GM08714 (cell line): ENCODE measurements at regions not wholly inside any gene's neighbourhood (a gene's known extent, or its start where the extent isn't known, plus 50 kb on each side); places are given as distances from the start of the nearest gene placed in this dataset.
"Not testable (repeated sequence)": the region's sequence is repeated elsewhere in the genome, so short reads cannot be mapped to it uniquely, and the experiment has no call there.

ENCODE experiments used
- H3K4me3 ChIP-seq: fragments of 200-500 bp; sonication (Bioruptor generic); 2 replicates; pipeline ENCODE4 v1.5.1; 2014; ENCODE audit warnings: mild to moderate bottlenecking, low read length, inconsistent platforms
- ZNF274 ChIP-seq: IDR thresholded peaks from 2 replicates; pipeline ENCODE4 v1.6.1; 2012; ENCODE audit warnings: mild to moderate bottlenecking, low read depth, low read length

DNA sequence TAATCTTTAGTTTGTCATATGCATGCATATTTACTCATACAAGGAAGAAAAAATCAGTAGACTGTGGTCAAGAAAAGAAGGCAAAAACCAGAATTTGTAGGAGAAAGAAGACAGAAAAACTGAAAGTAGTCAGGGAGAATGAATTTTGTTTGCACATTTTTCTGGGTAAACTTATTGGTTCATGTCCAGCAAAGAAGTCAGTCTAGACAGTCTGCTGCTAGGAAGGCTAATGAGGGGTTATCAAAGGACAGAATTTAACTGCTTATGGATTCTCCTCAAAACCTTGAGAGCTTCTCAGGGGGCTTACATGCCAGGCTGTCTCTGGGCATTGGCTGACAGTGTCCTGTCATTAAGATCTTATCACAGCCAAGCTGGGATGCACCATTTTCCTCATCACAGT lies 293.9 kb downstream of the RPAP3 start:
- no peak for TF ChIP-seq ZNF274
- H3K4me3 ChIP-seq: no peak overlapping the region

DNA sequence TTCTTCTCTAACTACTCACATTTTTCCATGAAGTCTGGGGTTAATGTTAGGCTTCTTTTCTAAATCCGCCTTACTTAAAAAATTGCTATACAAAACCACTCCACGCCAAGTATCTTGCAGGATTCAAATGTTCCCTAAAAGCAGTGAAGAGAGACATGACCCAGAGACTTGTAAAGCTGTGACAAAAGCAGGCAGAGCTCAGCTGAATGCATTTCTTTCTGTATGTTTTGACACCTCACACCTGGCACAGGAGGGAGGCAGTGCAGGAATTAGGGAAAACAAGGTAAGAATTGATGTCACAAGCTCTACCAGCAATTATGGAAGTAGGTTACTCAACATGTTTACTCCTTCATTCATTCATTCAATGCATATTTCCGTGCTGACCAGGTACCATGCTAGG lies 295.0 kb downstream of the RPAP3 start:
- no peak for TF ChIP-seq ZNF274
- H3K4me3 ChIP-seq: no peak overlapping the region

DNA sequence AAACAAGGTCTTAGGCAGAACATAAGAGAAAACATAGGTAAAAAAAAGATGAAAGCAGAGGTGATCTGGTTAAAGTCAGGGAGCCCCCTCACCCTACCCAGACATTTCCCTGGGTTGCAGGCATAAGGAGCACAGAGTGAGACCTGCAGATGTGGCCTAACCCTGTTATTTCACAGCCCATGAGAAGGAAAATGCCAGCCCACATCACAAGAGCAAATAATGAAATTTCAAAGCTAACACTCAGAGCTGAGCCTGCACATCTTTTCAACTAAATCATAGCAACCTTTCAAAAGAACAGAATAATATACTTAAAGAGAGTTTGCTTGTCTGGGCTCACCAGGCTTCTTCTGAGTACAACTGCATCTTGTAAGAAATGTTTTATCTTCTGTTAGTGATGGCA lies 295.4 kb downstream of the RPAP3 start:
- H3K4me3 ChIP-seq: no peak overlapping the region
- TF ChIP-seq ZNF274: no peak

GRCh38 chr12:47409310-47409987 lies 296.4 kb downstream of the RPAP3 start:
- no peak for TF ChIP-seq ZNF274
- no peak overlapping the region for H3K4me3 ChIP-seq

- TF ChIP-seq ZNF274: no peak
- H3K4me3 ChIP-seq: no peak overlapping the region
Measured at GRCh38 chr12:47408171-47408871, 297.5 kb downstream of the RPAP3 start.

DNA sequence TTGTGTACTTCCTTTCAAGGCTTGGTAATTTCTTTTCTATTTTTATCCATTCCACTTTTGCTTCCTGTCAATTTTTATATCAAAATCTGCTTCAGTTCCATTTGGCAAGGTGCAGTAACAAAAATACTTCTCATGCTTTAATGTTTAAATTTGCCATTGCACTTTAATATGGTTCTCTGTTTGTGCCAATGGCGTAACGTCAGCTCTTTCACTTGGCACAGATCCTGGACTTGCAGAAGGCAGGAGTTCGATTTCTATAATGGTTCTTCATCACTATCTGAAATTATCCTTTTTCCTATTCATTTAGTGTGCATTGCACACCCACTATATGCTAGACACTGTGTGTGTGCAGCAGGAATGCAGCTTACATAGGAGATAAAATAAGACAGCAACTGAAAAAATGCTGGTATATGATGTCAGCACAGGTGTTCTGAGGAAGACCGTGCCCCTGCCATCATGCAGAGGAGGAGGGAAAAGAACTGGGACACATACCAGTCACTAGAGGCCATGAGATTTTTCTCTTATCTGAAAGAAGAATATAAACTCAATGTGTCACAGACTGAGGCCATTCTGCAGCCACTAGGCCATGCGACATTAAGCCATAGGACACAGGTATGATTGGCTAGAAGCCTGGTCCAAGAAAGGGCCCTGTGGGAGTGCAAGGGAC lies 298.2 kb downstream of the RPAP3 start:
- no peak overlapping the region for H3K4me3 ChIP-seq
- TF ChIP-seq ZNF274: no peak

GRCh38 chr12:47403681-47404080 lies 302.1 kb downstream of the RPAP3 start:
- TF ChIP-seq ZNF274: no peak
- H3K4me3 ChIP-seq: no peak overlapping the region

DNA sequence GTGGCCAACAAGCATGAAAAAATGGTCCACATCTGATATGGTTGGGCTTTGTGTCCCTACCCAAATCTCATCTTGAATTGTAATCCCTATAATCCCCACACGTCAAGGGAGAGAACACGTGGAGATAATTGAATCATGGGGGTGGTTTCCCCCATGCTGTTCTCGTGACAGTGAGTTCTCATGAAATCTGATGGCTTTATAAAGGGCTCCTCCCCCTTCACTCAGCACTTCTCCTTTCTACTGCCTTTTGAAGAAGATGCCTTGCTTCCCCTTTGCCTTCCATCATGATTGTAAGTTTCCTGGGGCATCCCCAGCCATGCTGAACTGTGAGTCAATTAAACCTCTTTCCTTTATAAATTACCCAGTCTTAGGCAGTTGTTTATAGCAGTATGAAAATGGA lies 304.6 kb downstream of the RPAP3 start:
- H3K4me3 ChIP-seq: not testable (repeated sequence)

GRCh38 chr12:47400266-47400665 lies 305.6 kb downstream of the RPAP3 start:
- no peak for TF ChIP-seq ZNF274

GRCh38 chr12:47397664-47398281 lies 308.1 kb downstream of the RPAP3 start:
- no peak for TF ChIP-seq ZNF274
- H3K4me3 ChIP-seq: no peak overlapping the region

More at GRCh38 chr12:47400266-47400665, 305.6 kb downstream of the RPAP3 start:
- no peak overlapping the region for H3K4me3 ChIP-seq

DNA sequence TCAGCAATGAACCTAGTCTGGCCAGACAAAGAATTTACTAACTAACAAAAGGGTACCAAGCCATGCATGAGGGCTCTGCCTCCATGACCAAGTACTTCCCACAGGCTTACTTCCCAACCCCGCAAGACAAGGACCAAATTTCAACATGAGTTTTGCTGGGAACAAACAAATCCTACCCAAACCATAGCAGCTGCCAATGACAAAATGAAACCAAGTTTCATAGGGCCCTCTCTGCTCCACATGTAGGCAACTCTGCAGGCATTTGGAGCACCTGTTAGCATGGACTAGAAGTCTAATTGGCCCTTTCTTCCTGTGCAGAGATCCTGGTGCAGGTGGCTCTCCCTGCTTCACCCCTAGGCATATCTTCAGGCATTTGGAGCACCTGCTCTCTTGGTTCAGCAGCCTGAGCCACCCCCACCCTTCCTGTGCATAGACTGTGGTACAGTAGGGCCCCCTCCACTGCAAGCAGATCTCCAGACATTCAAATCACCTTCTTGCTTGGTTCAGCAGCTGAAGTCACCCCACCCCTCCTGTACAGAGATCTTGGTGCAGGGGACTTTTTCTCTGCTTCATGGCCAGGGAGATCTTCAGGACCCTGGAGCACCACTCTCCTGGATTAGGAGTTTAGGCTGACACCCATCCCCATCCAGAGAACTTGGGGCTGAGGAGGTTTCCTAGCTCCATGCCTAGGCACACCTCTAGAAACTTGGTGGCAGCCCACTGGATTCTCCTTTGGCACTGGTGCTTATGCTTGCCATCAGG lies 308.7 kb downstream of the RPAP3 start:
- H3K4me3 ChIP-seq: no peak overlapping the region

DNA sequence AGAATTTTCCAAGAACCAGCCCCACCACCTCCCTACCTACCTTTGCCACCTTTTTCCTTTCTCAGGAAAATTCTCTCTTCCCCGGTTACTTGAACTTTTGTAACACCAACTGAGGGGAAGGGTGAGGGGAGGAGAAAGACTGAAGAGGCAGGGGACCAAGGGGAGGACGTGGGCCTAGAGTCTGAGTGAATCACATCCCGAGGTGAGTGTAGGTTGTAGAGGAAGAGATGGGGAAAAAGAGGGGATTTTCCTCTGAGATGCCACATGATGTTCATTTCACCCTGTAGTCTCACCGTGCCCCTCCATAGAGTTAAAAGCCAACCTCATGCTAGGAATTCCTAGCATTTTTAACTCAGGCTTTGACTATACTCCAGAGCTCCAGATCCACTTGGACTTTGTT lies 311.8 kb downstream of the RPAP3 start:
- no peak overlapping the region for H3K4me3 ChIP-seq
- TF ChIP-seq ZNF274: no peak

More for the DNA sequence above, 308.7 kb downstream of the RPAP3 start:
- no peak for TF ChIP-seq ZNF274

GRCh38 chr12:47393403-47393790 lies 312.4 kb downstream of the RPAP3 start:
- TF ChIP-seq ZNF274: no peak
- H3K4me3 ChIP-seq: no peak overlapping the region

DNA sequence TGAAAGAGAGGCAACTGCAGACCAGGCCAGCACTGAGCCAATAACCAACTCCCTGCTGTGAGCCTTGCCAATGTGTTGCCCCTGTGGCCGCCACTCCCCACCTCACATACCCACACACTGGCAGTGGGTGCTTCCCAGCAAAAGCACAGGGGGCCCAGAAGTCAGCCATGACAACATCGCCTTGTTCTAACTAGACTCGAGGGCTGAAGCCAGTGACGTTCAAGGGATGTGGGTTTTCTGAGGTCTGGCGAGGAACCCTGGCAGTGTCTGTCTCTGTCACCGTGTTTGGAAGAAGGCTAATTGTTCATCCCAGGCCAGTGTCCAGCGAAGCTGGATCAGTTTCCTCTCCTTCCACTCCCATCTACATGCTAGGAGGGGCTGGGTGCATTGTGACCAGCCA lies 311.8 kb upstream of the AMIGO2 start:
- TF ChIP-seq ZNF274: no peak
- H3K4me3 ChIP-seq: no peak overlapping the region

DNA sequence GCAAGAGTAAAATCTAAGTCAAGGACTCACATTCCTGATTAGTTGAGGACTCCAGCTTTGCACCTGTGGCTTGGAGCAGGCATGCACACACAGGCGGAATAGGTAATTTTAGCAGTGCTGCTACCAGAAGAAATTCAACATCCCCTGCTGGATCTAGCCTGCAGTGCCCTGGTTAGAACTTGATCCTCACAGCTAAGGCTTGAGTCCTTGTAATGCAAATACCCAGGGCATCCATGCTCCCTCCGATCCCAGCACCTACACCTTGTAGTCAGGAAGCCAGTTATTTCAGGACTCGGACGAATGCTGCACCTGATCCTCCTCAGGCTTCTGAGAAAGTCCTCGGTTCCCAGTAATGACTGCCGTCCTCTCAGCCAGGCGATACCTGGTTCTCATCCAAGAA lies 309.0 kb upstream of the AMIGO2 start:
- H3K4me3 ChIP-seq: no peak overlapping the region
- TF ChIP-seq ZNF274: no peak
